ENCODE measurements at regions not wholly inside any gene's neighbourhood (a gene's known extent, or its start where the extent isn't known, plus 50 kb on each side); places are given as distances from the start of the nearest gene placed in this dataset.
"Not testable (repeated sequence)": the region's sequence is repeated elsewhere in the genome, so short reads cannot be mapped to it uniquely, and the experiment has no call there.

DNA sequence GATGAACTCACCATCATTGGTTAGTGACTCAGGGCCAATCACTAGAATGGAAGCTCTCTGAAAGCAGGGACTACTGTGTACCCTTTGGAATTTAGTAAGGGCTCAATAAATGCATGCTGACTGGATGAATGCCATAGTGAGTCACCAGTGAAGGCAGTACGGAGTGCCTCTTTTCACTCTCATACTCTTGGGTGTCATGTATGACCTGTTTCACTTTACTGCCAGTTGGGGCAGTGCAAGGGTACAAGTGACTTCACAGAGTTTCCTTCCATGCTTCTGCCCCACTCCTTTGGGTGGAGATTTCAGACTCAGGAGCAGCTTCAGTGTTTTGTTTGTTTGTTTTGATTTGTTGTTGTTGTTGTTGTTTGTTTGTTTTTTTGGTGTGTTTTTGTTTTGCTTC, 57.7 kb downstream of the SOX3 start:
- no peak overlapping the region for H3K4me3 ChIP-seq
- H3K27me3 ChIP-seq, result no peaks in the 10 kb centered on the region
- H3K9me3 ChIP-seq, result no peaks in the 10 kb centered on the region
- H3K36me3 ChIP-seq, result no peaks in the 10 kb centered on the region
- no peak for DNase-seq

DNA sequence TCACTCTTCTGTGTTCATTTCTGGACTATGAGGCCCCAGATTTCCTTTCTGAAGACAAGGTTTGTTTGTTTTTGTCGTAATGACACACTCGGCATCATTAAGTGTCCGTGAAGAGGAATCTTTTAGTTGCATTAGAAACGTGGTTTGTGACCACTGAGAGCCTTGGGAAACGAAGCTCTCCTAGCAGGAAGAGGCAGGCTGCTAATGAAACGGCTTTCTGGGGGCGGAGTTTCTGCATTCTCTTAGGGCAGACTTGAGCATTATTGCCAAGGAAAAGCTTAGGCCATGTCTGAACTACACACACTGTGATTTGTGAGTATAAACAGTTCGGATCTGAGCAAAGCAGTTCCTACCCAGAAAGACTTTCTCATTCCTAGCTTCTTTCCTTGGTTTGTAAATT, 64.0 kb downstream of the SOX3 start:
- H3K27me3 ChIP-seq, result no peaks in the 10 kb centered on the region
- no peaks in the 10 kb centered on the region for H3K36me3 ChIP-seq
- H3K4me3 ChIP-seq, result no peak overlapping the region
- no peaks in the 10 kb centered on the region for H3K9me3 ChIP-seq
- DNase-seq, result peak; percentile 39

DNA sequence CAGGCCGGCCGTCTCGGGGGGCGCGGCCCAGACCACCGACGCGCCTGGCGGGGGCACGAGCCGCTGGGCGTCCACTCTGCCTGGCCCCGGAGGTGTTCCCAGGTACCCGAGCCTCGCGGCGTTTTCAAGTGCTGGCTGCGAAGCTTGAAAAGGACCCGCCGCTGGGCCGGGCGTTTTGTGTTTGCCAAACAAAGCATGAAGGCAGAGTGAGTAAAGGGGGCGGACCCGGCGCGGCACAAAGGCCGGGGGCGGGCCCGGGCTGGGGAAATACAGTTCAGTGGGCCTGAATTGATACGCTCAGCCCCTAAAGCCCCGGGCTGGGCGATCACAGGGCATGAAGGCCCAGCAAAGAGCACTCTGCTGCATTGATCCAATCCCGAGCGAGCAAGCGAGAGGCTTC, 65.4 kb downstream of the SOX3 start:
- H3K9me3 ChIP-seq, result no peaks in the 10 kb centered on the region
- peak; percentile 50 for DNase-seq
- H3K27me3 ChIP-seq, result no peaks in the 10 kb centered on the region
- peak overlapping the region; percentile 20 for H3K4me3 ChIP-seq
- H3K36me3 ChIP-seq, result no peaks in the 10 kb centered on the region

DNA sequence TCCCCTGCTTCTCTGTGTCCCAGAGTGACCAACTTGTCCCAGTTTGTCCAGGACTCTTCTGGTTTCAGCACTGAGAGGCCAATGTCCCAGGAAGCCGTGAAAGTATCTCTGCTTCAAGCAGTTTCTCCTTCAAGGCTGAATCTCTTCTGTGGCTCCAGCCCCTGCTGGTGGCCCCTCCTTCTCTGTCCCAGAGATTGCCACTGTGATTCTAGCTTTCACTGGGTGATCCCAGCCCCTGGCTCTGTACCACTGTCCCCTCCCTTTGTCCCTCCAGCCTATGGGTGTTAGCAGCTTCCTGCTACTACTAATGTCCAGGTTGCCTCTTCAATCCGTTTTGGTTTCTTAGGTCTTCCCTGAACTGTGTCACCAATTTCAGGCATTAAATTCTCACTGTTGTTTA, 70.5 kb downstream of the SOX3 start:
- no peaks in the 10 kb centered on the region for H3K9me3 ChIP-seq
- DNase-seq, result no peak
- no peaks in the 10 kb centered on the region for H3K27me3 ChIP-seq
- H3K4me3 ChIP-seq, result no peak overlapping the region
- no peaks in the 10 kb centered on the region for H3K36me3 ChIP-seq

DNA sequence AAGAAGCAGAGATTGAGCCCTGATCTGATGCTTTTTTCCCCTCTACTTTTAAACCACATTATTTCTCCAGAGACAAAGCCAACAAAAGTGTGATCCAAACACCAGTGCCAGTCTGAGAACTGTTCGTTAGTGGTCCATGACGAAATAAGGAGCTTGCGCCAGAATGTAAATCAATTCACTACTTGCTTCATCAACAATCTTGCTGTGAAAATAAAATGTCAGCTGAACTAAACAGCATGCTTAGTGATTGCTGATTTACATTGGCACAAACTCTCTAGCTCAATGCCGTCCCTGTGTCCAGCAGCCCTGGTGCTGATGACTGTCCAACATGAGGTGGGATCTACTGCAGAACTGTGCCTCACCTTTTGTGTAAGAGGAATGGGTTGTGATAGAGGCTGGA, 71.3 kb downstream of the SOX3 start:
- H3K27me3 ChIP-seq, result no peaks in the 10 kb centered on the region
- no peak for DNase-seq

DNA sequence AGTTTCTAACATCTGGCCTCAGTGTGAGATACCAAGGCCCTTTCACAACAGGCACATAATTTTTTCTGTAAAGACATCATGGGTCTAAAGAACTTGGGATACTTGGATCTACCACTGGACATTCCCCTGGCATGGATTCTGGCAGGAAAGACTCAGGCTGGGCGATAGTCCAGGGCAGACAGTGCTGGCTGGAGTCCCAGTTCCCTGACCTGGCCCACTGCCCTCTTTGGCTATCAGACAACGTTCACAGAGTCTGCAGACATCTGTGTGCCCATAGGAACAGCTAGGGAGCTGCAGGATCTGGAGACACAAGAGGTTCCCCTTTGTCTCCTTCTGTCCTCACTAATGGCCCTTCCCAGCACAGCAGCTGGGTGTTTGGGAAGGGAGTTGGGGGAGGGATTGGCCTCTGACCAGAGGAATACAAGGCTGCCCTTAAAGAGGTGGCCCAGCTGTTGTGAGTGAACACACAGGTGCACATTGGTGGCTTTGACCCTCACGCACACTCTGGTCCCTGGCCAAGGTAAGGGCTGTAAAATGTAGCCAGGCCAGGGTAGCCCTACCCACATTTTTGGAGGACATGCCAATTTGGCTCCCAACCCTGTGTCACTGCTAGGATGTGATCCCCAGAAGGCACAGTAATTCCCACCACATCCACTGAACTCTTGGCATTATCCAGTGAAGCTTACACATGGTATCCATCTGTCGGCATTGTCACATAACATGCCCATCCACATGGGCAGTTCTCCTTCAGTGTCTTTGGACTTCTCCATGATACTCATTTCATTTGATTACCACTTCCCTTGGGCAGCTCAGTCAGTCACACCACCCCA, 72.3 kb downstream of the SOX3 start:
- no peaks in the 10 kb centered on the region for H3K27me3 ChIP-seq
- H3K9me3 ChIP-seq, result no peaks in the 10 kb centered on the region
- H3K36me3 ChIP-seq, result no peaks in the 10 kb centered on the region
- H3K4me3 ChIP-seq, result no peak overlapping the region
- peak; percentile 76 for DNase-seq

More for the DNA sequence above, 71.3 kb downstream of the SOX3 start:
- Histone ChIP-seq H3K4me3 (no peak overlapping the region), H3K9me3 (no peaks in the 10 kb centered on the region), H3K36me3 (no peaks in the 10 kb centered on the region)

DNA sequence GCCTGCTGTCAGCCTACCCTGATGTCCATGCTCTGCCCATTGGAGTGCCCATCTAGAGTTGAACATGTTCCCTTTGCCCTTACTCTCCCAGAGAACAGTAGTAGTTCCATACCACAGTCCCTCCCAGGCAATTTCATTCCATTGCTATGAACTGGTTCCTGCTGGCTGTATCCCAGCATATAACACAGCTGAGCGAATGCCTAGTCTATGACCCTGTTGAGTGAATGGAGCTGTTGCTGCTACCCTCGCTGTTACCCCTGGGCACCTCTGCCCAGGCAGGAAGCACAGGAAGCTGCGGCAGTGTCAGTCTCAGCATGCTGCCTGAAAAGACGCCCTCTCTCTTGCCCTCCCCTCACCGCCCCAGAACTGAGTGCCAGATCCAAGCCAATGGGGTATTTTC, 73.3 kb downstream of the SOX3 start:
- no peaks in the 10 kb centered on the region for H3K27me3 ChIP-seq
- DNase-seq, result peak; percentile 79
- H3K36me3 ChIP-seq, result no peaks in the 10 kb centered on the region
- no peak overlapping the region for H3K4me3 ChIP-seq
- no peaks in the 10 kb centered on the region for H3K9me3 ChIP-seq

DNA sequence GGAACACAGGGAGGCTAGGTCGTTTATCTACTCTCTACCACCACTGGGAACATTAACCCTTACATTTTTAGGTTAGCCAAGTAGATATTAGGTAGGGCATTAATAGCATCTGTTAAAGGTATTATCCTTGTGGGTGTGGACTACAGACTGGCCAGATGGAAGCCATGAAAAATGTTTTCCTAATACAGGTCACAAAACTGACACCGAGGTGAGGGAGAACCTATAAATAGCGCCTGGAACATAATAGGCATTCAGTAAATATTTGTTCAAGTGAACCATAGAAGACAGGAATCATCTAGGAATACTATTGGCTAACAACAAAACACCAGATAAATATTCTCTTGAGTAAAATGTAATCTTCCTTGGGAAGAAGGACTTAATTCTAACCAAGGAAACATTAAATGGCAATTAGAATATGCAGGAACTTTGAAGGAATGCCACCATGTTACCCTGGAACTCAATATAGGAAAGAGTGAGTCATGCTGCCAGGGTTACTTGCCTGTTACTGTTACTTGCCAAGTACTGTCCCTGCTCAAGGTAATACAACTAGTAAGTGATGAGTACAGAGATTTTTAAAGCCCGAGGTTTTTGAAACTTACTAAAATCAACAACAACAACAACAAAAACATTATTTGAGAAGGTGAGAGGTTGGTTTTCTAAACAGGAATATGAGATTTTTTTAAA, 79.0 kb downstream of the SOX3 start:
- no peaks in the 10 kb centered on the region for H3K36me3 ChIP-seq
- no peaks in the 10 kb centered on the region for H3K27me3 ChIP-seq
- no peak for DNase-seq
- no peak overlapping the region for H3K4me3 ChIP-seq
- no peaks in the 10 kb centered on the region for H3K9me3 ChIP-seq

DNA sequence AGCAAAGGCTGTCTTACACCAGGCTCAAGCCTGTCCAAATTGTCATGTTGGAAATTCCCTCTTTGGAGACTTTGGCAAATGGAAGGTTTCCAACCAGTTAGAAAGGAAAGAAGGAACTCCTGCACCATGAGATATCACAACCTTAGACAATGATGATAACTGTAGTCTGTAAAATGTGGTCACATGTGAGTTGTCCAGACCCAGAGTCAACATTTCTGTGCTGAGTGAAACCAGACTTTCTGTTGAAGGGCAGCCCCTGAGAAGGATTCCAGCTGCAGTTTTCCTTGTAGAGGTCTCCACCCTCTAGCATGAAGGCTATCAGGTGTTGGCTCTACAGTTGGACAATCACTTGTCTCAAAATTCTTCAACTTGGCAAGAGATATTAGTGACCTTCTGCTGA, 82.4 kb downstream of the SOX3 start:
- Histone ChIP-seq H3K27me3 (no peaks in the 10 kb centered on the region), H3K9me3 (no peaks in the 10 kb centered on the region), H3K36me3 (no peaks in the 10 kb centered on the region), H3K4me3 (no peak overlapping the region)
- no peak for DNase-seq

DNA sequence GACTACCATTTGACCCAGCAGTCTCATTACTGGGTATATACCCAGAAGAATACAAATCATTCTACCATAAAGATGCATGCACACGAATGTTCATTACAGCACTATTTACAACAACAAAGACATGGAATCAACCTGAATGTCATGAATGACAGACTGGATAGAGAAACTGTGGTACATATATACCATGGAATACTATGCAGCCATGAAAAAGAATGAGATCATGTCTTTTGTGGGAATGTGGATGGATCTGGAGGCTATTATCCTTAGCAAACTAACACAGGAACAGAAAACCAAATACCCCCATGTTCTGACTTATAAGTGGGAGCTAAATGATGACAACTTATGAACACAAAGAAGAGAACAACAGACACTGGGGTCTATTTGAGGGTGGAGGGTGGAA, 102.7 kb downstream of the SOX3 start:
- not testable (repeated sequence) for H3K4me3 ChIP-seq, DNase-seq, H3K9me3 ChIP-seq, H3K27me3 ChIP-seq, H3K36me3 ChIP-seq

DNA sequence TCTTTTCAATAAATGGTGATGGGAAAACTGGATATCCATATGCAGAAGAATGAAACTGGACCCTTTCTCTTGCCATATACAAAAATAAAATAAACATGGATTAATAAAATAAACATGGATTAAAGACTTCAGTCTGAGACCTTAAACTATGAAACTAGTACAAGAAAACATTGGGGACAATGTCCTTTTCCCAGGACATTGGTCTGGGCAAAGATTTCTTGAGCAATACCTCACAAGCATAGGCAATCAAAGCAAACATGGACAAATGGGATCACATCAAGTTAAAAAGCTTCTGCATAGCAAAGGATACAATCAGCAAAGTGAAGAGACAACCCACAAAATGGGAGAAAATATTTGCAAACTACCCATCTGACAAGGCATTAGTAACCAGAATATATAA, 108.5 kb downstream of the SOX3 start:
- not testable (repeated sequence) for H3K9me3 ChIP-seq, H3K36me3 ChIP-seq, DNase-seq, H3K4me3 ChIP-seq, H3K27me3 ChIP-seq

DNA sequence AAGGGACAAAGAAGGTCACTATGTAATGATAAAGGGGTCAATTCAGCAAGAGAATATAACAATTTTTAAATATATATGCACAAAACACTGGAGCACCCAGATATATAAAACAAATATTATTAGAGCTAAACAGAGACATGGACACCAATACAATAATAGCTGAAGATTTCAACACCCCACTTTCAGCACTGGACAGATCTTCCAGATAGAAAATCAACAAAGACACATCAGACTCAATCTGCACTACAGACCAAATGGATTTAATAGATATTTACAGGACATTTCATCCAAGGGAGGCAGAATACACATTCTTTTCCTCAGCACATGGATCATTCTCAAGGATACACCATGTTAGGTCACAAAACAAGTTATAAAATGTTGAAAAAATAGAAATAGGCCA, 111.4 kb downstream of the SOX3 start:
- Histone ChIP-seq H3K27me3 (no peaks in the 10 kb centered on the region), H3K9me3 (no peaks in the 10 kb centered on the region), H3K4me3 (no peak overlapping the region), H3K36me3 (no peaks in the 10 kb centered on the region)
- DNase-seq, result no peak

DNA sequence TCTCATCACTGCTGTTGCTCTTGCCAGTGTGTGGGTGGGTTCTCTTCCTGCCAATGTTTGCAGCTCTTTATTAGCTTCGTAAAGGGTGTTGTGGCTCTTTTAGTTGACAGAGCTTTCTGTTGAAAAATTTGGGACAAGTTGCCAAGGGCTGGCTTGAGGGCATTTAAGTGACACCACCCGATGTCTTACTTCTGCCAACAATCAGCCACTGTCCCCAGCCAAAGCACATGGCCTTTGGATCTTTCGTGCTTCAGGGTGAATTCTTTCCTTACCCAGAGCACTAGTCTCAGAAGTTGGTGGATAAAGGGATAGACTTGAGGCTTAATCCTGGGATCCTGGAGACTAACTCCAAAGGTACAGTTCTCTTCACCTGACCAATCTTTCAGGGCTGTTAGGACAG, 113.6 kb downstream of the SOX3 start:
- Histone ChIP-seq H3K36me3 (no peaks in the 10 kb centered on the region), H3K4me3 (no peak overlapping the region), H3K27me3 (no peaks in the 10 kb centered on the region), H3K9me3 (no peaks in the 10 kb centered on the region)
- DNase-seq, result no peak

DNA sequence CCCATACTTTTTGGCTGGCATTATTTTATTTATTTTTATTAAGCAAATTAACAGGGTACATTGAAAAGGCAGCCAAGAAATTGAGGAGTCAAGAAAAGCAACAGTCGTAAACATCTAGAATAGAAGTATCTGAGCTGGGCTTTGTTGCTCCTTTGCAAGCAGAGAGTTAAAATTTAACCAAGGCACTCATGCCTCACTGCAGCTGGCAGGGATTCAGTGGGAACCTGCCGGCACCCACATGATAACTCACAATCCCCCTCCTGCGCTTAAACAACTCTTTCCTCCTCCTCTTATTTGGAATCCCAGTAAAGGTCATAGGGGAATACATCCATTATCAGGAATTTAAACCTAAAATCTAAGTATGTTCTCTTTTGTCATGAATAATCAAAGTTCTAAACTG, 115.5 kb downstream of the SOX3 start:
- H3K27me3 ChIP-seq, result no peaks in the 10 kb centered on the region
- no peak for DNase-seq
- H3K36me3 ChIP-seq, result no peaks in the 10 kb centered on the region
- no peaks in the 10 kb centered on the region for H3K9me3 ChIP-seq
- H3K4me3 ChIP-seq, result no peak overlapping the region

DNA sequence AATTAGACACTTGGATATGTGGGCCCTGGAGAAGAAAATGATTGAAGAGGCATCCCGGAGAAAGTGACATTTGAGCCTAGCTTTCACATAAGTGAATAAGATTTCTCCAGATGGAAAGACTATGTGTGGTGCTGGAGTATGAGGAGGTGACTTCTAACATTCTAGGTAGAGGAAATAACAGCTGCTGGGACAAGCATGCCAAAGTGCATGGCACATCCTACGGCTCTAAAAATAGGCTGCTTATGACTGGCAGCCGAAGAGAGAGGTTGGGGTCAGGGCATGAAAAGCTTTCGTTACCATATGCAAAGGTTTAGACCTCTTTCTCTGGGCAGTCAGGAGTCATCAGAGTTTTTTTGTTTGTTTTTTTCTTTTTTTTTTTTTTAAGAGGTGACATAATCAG, 142.0 kb downstream of the SOX3 start:
- DNase-seq, result no peak
- Histone ChIP-seq H3K4me3 (no peak overlapping the region), H3K36me3 (no peaks in the 10 kb centered on the region), H3K27me3 (no peaks in the 10 kb centered on the region), H3K9me3 (no peaks in the 10 kb centered on the region)

DNA sequence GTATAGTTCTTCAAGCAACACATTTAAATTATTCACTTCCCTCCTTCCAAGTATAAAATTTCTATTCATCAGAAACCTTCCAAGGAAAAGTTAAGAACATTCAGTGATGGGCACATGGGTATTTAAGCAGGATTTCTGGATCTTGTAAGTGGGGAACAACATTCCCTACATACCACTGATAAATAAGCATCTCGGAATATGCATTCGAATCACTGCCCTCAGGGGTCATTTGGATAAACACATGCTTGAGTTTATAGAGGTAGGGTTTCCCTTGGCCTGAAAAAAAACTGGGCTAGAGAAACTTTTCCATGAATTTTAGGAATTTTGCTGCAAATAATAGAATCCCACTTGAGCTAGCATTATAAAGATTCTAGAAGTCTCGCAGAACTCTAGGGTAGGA, 143.9 kb downstream of the SOX3 start:
- no peaks in the 10 kb centered on the region for H3K27me3 ChIP-seq
- H3K9me3 ChIP-seq, result no peaks in the 10 kb centered on the region
- no peak for DNase-seq
- H3K36me3 ChIP-seq, result no peaks in the 10 kb centered on the region
- H3K4me3 ChIP-seq, result no peak overlapping the region

DNA sequence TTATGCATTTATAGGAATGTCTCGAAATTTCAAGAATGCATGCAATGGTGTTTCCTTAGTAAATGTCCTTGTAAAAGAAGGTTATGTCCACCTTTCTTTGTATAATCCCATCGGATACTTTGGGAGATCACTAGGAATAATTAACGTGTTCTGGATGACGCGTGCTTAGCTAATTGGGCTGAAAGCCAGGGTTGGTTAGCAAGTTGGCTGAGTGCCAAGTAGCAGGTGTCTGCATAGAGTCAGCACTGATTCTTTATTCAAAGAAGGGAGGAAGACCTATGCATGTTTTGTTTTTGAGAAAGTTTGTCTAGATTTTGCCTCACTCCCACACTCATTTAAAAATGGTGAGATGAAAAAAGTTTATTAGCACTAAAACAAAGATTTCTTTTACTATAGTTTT, 144.6 kb downstream of the SOX3 start:
- no peaks in the 10 kb centered on the region for H3K9me3 ChIP-seq
- no peaks in the 10 kb centered on the region for H3K36me3 ChIP-seq
- no peak overlapping the region for H3K4me3 ChIP-seq
- H3K27me3 ChIP-seq, result no peaks in the 10 kb centered on the region
- no peak for DNase-seq

DNA sequence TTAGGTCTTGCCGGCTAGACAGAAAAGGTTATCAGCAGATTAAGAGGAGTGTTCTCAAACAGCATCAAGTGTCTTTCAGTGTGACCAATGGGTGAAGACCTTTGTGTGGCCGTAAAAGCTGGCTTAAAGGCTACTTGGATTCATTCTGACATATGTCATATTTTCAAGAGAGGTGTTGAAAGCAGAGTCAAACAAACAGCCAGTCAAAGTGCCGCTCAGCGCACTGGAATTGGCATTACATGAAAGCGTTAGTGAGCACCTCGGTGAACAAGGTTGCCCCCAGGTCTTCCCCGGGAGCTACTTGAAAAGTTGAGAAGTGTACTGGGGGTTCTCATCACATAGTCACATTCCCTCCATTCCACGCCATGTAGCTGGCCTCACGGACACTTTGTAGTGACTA, 148.9 kb downstream of the SOX3 start:
- H3K9me3 ChIP-seq, result no peaks in the 10 kb centered on the region
- no peaks in the 10 kb centered on the region for H3K36me3 ChIP-seq
- H3K27me3 ChIP-seq, result no peaks in the 10 kb centered on the region
- DNase-seq, result no peak
- H3K4me3 ChIP-seq, result no peak overlapping the region

Measured in MG63 (cell line).